RPMI8226 (cell line): ENCODE measurements at regions not wholly inside any gene's neighbourhood (a gene's known extent, or its start where the extent isn't known, plus 50 kb on each side); places are given as distances from the start of the nearest gene placed in this dataset.
"Not testable (repeated sequence)": the region's sequence is repeated elsewhere in the genome, so short reads cannot be mapped to it uniquely, and the experiment has no call there.

Experiments used
- DNase-seq: peaks from one replicate; pipeline ENCODE4 v3.0.0-alpha.2; 2015

GRCh38 chr4:3611778-3612177 lies 79.6 kb upstream of the LRPAP1 start:
- DNase-seq = no peak

DNA sequence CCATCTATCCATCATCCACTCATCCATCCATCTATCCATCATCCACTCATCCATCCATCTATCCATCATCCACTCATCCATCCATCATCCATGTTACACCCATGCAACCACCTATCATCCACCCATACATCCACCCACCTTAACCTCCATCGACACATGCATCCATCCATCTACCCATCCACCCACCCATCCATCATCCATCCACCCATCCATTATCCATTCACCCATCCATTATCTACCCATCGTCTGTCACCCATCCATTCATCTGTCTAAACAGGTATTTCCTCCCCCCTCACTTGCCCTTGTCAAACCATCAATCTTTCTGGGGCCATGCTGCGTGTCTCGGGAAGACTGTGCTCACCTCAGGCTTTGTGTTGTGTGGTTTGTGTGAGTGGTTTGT lies 78.6 kb upstream of the LRPAP1 start:
- not testable (repeated sequence) for DNase-seq

DNA sequence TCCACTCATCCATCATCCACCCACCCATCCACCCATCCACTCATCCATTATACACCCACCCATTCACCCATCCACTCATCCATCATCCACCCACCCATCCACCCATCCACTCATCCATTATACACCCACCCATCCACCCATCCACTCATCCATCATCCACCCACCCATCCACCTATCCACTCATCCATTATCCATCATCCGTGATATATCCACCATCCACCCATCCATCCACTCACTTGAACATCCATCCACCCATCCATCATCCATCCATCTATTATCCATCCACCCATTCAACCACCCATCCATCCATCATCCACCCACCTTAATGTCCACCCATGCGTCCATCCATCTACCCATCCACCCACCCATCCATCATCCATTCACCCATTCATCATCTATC lies 77.7 kb upstream of the LRPAP1 start:
- DNase-seq = not testable (repeated sequence)

DNA sequence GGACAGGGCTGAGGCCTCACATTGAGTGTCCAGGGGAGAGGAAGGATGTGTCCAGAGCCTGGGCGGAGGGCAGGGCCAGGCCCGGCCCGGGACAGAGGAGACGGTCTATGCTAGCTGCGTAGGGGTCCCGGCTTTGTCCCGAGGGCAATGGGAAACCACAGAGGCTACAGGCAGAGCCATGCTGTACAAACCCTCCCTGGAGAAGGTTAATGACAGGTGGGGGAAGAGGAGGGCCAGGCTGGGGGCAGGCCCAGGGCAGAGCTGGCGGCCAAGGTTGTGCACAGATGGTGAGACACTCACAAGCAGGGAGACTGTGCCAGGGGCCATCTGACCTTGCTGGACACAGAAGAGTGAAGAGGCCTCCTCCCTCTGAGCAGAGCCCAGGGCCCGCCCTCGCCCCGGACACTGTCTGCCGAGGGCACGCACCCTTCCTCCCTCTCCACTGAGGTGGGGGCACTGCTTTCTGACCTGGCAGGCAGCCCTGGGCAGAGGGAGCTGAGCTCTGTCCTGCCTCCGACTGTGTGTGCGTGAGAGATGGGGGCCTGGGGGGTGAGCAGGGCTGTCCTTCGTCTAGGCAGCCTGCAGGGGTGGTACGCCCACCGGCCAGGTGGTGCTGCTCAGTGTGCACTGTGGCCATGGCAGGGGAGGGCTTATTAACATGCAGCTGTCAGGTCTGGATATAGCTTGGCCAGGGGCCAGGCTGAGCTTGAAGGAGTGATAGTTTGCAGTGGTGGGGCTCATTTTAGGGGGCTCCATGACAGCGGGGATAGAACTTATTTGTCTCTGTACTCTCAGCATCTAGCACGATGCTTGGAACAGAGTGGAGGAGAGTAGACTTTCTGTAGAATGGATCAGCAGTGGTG lies 75.7 kb upstream of the LRPAP1 start:
- no peak for DNase-seq

DNA sequence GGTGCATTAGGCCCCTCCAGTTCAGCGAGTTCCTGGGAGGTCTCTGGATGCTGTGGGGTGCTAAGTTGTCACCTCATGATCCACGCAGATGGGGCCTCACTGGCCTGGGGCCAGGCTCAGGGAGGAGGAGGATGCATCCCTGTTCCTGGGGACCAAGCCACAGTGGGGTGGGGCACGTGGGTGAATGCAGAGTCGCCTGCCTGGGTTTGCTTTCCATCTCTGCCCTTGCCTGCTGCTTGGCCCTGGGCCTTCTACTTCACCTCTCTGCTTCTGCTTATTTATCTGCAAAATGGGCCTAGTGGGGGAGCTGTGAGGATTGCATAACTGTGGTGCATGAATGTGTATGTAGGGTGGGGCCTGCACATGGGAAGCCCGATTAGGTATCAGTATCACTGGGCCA lies 74.6 kb upstream of the LRPAP1 start:
- DNase-seq = not testable (repeated sequence)

GRCh38 chr4:3606271-3606670 lies 74.0 kb upstream of the LRPAP1 start:
- not testable (repeated sequence) for DNase-seq

GRCh38 chr4:3605491-3605890 lies 73.3 kb upstream of the LRPAP1 start:
- no peak for DNase-seq

- not testable (repeated sequence) for DNase-seq
Measured at GRCh38 chr4:3602886-3603645, 70.8 kb upstream of the LRPAP1 start.

DNA sequence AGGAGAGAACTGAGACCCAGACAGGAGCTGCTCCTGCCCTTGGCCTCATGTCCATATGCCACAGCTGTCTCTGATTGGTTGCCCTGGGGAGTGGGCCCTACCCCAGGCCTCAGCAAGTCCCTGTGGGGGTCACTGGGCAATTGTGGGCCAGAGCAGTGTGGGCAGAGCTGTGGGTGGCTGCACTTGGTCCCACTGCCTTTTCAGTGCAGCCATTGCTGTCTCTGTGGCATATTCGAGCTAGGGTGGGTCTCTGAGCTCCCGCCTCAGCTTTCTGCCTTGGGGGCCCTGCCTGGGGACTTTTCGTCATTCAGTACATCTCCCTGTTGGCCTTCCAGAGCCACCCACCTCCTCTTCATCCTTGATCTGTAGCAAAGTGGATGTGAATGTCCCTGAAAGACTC lies 69.8 kb upstream of the LRPAP1 start:
- DNase-seq = no peak

DNA sequence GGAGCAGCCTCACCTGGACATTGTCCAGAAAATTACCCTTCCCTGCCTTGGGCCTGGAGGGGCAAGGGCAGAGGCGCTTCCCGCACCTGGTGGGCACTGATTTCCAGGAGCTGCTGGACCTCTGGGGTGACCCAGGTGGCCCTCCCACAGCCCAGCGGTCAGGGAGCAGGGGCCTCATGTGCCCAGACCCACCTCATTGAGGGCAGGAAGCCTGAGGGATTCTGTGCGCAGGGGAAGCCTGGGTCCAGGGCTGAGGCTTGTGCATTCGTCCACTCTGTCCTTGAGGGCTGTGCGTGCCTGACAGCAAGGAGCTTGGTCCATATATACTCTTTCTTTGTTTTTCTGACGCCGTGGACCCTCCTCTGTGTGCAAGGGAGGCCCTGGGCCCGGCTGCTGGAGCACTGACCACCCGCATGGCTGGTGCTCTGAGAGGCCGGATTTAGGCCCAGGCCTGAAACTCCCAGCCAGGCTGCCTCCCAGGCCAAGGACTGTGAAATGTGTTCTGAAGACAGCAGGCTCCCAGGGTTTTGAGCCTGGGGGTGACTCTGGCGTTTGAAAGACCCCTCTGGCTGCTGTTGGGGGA lies 69.0 kb upstream of the LRPAP1 start:
- DNase-seq = not testable (repeated sequence)

GRCh38 chr4:3599951-3600350 lies 67.7 kb upstream of the LRPAP1 start:
- no peak for DNase-seq

GRCh38 chr4:3598695-3599227 lies 66.5 kb upstream of the LRPAP1 start:
- DNase-seq = no peak

DNA sequence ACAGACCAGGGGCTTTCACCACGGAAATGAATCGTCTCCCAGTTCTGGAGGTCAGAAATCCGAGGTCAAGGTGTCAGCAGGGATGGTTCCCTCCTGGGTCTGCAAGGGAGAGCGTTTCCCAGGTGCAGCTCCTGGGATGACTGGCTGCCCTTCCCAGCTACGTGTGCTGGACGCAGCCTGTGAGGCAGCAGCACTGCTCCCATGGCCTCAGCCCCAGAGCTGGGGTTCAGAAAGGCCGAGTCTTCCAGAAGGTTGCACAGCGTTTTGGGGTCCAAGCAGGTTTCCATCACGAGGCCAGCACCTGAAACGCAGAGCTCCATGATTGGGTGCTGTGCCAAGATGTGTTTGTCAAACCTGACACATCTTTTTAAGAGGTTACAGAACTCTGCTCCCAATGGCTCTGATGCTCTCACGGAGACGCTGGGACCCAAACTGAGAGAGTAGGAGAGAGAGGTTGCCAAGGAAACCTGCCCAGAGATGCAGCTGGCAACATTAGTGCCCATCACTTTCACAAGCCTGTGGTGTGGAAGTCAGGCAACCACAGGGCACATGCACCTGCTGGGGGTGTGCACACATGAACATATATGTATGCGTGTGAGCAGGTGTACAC lies 65.8 kb upstream of the LRPAP1 start:
- DNase-seq = not testable (repeated sequence)

DNA sequence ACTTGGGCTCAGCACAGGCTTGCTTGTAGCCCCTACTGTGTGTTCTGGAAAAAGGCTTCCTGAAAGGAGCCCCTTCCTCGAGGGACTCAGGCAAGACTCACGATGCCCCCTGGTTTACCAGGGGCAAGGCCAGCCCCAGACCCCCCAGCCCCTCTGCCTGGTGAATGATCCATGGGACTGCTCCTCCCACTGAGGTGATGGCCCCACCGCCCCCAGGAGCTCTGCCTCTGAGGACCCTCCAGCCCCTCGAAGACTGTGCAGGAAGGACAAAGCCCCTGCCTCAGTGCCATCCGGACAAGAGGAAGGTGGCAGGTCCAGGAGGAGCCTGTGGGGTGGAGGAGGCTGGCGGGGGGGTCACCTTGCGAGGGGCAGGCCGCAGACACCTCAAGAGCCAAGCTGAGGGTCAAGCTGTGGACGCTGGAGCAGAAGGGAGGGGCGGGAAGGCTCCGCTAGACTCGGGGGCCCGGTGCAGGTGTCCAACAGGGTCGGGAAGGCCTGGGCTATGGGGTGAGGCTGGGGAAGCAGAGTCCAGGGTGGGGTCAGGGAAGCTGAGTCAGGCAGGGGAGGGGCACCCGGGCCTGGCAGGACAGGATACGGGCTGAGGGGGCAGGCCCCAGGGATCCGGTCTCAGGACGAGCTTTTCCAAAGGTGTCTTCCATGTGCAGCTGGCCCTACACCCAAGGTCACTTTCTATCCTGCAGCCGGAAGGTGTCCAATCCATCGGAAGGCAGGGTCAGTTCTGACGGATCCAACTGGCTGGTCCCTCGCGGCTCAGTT lies 64.9 kb upstream of the LRPAP1 start:
- not testable (repeated sequence) for DNase-seq

DNA sequence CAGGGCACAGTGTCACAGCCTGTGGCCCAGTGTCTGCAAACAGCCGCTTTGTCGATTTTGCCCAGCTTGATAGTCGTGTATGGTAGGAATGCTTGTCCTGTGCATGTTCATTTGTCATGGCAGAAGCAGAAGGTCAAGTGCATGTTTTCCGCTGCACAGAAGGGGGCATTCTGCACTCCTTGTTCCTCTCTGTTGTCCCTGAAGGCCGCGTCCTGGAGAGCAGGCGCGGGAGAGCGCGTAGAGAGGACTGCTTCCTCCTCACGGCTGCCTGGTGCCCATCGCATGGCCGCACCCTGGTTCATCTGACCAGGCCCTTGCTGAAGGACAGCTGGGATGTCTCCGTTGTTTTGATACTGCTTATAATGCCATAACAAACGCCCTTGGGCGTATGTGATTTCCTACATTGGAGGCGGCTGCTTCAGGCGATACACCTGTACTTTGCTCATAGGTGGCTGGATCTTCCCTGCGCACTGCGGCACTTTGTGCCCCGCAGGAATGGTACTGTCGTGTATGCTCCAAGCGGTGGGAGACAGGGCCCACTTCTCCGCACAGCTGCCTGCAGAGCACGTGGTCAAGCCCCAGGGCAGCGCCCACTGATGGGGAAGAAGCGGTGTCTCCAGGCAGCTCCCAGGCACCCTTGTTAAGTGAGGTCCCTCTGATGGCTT lies 63.5 kb upstream of the LRPAP1 start:
- not testable (repeated sequence) for DNase-seq

DNA sequence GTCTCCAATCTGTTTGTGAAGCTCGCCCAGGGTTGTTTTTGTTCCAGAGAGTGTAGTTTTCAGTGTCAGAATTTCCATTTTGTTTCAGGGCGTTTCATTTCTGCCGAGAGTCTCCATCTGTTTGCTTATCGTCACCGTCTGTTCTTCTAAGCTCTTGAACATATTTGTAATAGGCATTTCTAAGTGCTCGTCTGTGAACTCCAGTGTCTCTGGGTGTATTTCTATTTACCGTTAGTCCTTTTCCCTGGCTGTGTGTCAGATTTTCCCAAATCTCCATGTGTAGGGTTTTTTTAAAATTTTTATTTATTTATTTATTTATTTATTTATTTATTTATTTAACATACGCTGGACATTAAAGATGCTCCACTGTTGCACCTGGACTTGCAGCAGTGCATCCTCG lies 62.5 kb upstream of the LRPAP1 start:
- not testable (repeated sequence) for DNase-seq

- DNase-seq = not testable (repeated sequence)
Measured at GRCh38 chr4:3589946-3590924, 58.0 kb upstream of the LRPAP1 start.

- not testable (repeated sequence) for DNase-seq
Measured at GRCh38 chr4:3589379-3589778, 57.2 kb upstream of the LRPAP1 start.

GRCh38 chr4:3588517-3589194 lies 56.4 kb upstream of the LRPAP1 start:
- not testable (repeated sequence) for DNase-seq

- not testable (repeated sequence) for DNase-seq
Measured at GRCh38 chr4:3586596-3586995, 54.4 kb upstream of the LRPAP1 start.
